H1 (cell line): ENCODE measurements at regions not wholly inside any gene's neighbourhood (a gene's known extent, or its start where the extent isn't known, plus 50 kb on each side); places are given as distances from the start of the nearest gene placed in this dataset.

Experiments
- CTCF ChIA-PET: fragments of 300-600 bp; sonication (Branson Sonifier 250); formaldehyde crosslinking; loops from one replicate; lab custom pipeline; 2021; ENCODE audit not compliant: partially characterized antibody; lab: Charles Lee
- POLR2A ChIA-PET: fragments of 300-600 bp; sonication (Branson Sonifier 250); formaldehyde crosslinking; loops from one replicate; lab custom pipeline; 2021; ENCODE audit warnings: inconsistent platforms; ENCODE audit not compliant: partially characterized antibody; lab: Charles Lee
- DNase-seq, 2 experiments: peaks; one replicate each; pipeline versions ENCODE4 v3.0.0 to v3.0.0-alpha.2; 2010 to 2022; ENCODE audit warnings: low spot score in 2 of 2, low read depth in 1 of 2, mixed read lengths in 1 of 2
- FAIRE-seq: peaks from 2 replicates; lab custom pipeline; 2011; peaks lifted over from hg19 to GRCh38; lab: Jason Lieb, UNC
- H2AFZ ChIP-seq: 2 replicates; pipeline ENCODE4 v1.8.1; 2012; ENCODE audit warnings: low read length, inconsistent platforms
- H2AK5ac ChIP-seq: 2 replicates; pipeline ENCODE4 v1.6.1; 2013; ENCODE audit warnings: low read depth, low read length
- H2BK120ac ChIP-seq: replicated peaks from 2 replicates; pipeline ENCODE3; 2013; ENCODE audit warnings: low read depth, low read length, inconsistent platforms
- H2BK12ac ChIP-seq: 2 replicates; pipeline ENCODE4 v1.6.1; 2013; ENCODE audit warnings: low read depth, low read length
- H2BK15ac ChIP-seq: 2 replicates; pipeline ENCODE4 v1.6.1; 2013; ENCODE audit warnings: low read length
- H2BK20ac ChIP-seq: 2 replicates; pipeline ENCODE4 v1.6.1; 2013; ENCODE audit warnings: low read length
- H2BK5ac ChIP-seq: 2 replicates; pipeline ENCODE4 v1.6.1; 2013; ENCODE audit warnings: low read depth, low read length
- H3K14ac ChIP-seq: 2 replicates; pipeline ENCODE4 v1.6.1; 2013; ENCODE audit warnings: inconsistent platforms; ENCODE audit not compliant: insufficient read length
- H3K18ac ChIP-seq: 2 replicates; pipeline ENCODE4 v1.6.1; 2013; ENCODE audit warnings: low read length; ENCODE audit errors: extremely low read depth
- H3K23ac ChIP-seq: 2 replicates; pipeline ENCODE4 v1.6.1; 2013; ENCODE audit warnings: inconsistent platforms; ENCODE audit not compliant: insufficient read length
- H3K23me2 ChIP-seq: 2 replicates; pipeline ENCODE4 v1.6.1; 2013; ENCODE audit warnings: low read depth, low read length
- H3K27ac ChIP-seq: 2 replicates; pipeline ENCODE4 v1.6.1; 2011; ENCODE audit warnings: low read depth, low read length, inconsistent platforms
- H3K27me3 ChIP-seq, 4 experiments: replicated peaks in 1 of 4; 1 replicate in 1 of 4; 2 replicates in 3 of 4; pipeline versions ENCODE4 v1.6.1 to v1.8.1; 2011 to 2013; ENCODE audit warnings: low read length in 3 of 4, mild to moderate bottlenecking in 3 of 4, inconsistent platforms in 2 of 4, mixed read lengths in 2 of 4, moderate library complexity in 1 of 4; ENCODE audit not compliant: control insufficient read depth in 3 of 4, insufficient read depth in 3 of 4; ENCODE audit errors: extremely low read depth in 1 of 4
- H3K36me3 ChIP-seq, 4 experiments: 2 replicates each; pipeline versions ENCODE4 v1.6.1 to v1.8.1; 2011 to 2013; ENCODE audit warnings: mild to moderate bottlenecking in 4 of 4, low read length in 3 of 4, moderate library complexity in 2 of 4, control low read depth in 1 of 4, inconsistent platforms in 1 of 4; ENCODE audit not compliant: insufficient read depth in 4 of 4, control insufficient read depth in 2 of 4
- H3K4ac ChIP-seq: replicated peaks from 2 replicates; pipeline ENCODE3; 2013; ENCODE audit warnings: low read length, low read depth, mixed read lengths, inconsistent platforms; ENCODE audit not compliant: insufficient read length
- H3K4me1 ChIP-seq, 4 experiments: replicated peaks in 1 of 4; 1 replicate in 1 of 4; 2 replicates in 3 of 4; pipeline versions ENCODE4 v1.6.1 to v1.8.1; 2011 to 2013; ENCODE audit warnings: low read length in 3 of 4, inconsistent platforms in 2 of 4, mixed read lengths in 1 of 4; ENCODE audit not compliant: insufficient read depth in 4 of 4, control insufficient read depth in 3 of 4
- H3K4me2 ChIP-seq, 2 experiments: 2 replicates each; pipeline versions ENCODE4 v1.6.1 to v1.8.1; 2011 to 2013; ENCODE audit warnings: low read depth in 2 of 2, low read length in 2 of 2, control low read depth in 1 of 2, inconsistent platforms in 1 of 2, mild to moderate bottlenecking in 1 of 2; ENCODE audit not compliant: insufficient read depth in 1 of 2
- H3K4me3 ChIP-seq, 4 experiments: fragments of 200-600, 300-600 bp in 1 of 4; sonication (generic), shearing (Covaris generic), sonication (Bioruptor Twin) in 1 of 4; 2 replicates each; pipeline versions ENCODE4 v1.5.1 to v1.8.1; 2011 to 2016; ENCODE audit warnings: low read length in 4 of 4, low read depth in 3 of 4, control low read depth in 2 of 4, inconsistent platforms in 2 of 4, mild to moderate bottlenecking in 2 of 4, mixed read lengths in 1 of 4, moderate library complexity in 1 of 4; ENCODE audit not compliant: insufficient read depth in 2 of 4; ENCODE audit errors: extremely low read depth in 1 of 4
- H3K56ac ChIP-seq: replicated peaks from 2 replicates; pipeline ENCODE3; 2013; ENCODE audit warnings: low read depth, mild to moderate bottlenecking, mixed read lengths, low read length, inconsistent platforms; ENCODE audit not compliant: insufficient read length
- H3K79me1 ChIP-seq: 2 replicates; pipeline ENCODE4 v1.6.1; 2013; ENCODE audit warnings: low read depth, low read length, control low read depth
- H3K79me2 ChIP-seq, 2 experiments: 2 replicates each; pipeline versions ENCODE4 v1.6.1 to v1.8.1; 2012 to 2013; ENCODE audit warnings: low read length in 2 of 2, mild to moderate bottlenecking in 2 of 2, inconsistent platforms in 1 of 2; ENCODE audit not compliant: insufficient read depth in 2 of 2, control insufficient read depth in 1 of 2
- H3K9ac ChIP-seq, 4 experiments: replicated peaks in 1 of 4; 1 replicate in 1 of 4; 2 replicates in 3 of 4; pipeline versions ENCODE4 v1.6.1 to v1.8.1; 2011 to 2013; ENCODE audit warnings: low read depth in 3 of 4, low read length in 3 of 4, control low read depth in 2 of 4, mild to moderate bottlenecking in 2 of 4, moderate library complexity in 2 of 4, inconsistent platforms in 1 of 4; ENCODE audit errors: extremely low read depth in 1 of 4
- H3K9me3 ChIP-seq, 2 experiments: 2 replicates each; pipeline versions ENCODE4 v1.6.1 to v1.8.1; 2012 to 2013; ENCODE audit warnings: mild to moderate bottlenecking in 2 of 2, moderate library complexity in 2 of 2, control low read depth in 1 of 2, inconsistent platforms in 1 of 2, low read depth in 1 of 2, low read length in 1 of 2, mixed read lengths in 1 of 2; ENCODE audit not compliant: insufficient read depth in 2 of 2
- H4K20me1 ChIP-seq, 2 experiments: replicated peaks in 1 of 2; 2 replicates each; pipeline versions ENCODE3 to v1.8.1; 2011 to 2013; ENCODE audit warnings: inconsistent platforms in 2 of 2, low read length in 2 of 2, mild to moderate bottlenecking in 1 of 2; ENCODE audit not compliant: insufficient read depth in 2 of 2, control insufficient read depth in 1 of 2
- H4K5ac ChIP-seq: 2 replicates; pipeline ENCODE4 v1.6.1; 2013; ENCODE audit warnings: low read length, low read depth, mixed read lengths, inconsistent platforms; ENCODE audit not compliant: insufficient read length
- H4K8ac ChIP-seq: 2 replicates; pipeline ENCODE4 v1.8.0; 2013; ENCODE audit warnings: mild to moderate bottlenecking, moderate library complexity, low read length, inconsistent platforms; ENCODE audit not compliant: insufficient read depth; ENCODE audit errors: extremely low read depth
- H4K91ac ChIP-seq: replicated peaks from 2 replicates; pipeline ENCODE3; 2013; ENCODE audit warnings: low read length, mixed read lengths, inconsistent platforms; ENCODE audit not compliant: insufficient read length
- BACH1 ChIP-seq: IDR thresholded peaks from 2 replicates; pipeline ENCODE4 v1.6.1; 2012; ENCODE audit warnings: low read length, improper control_type of control experiment
- CHD1 ChIP-seq: IDR thresholded peaks from 2 replicates; pipeline ENCODE4 v1.6.1; 2012; ENCODE audit warnings: low read depth, low read length, improper control_type of control experiment
- CTCF ChIP-seq, 3 experiments: IDR thresholded peaks; 1 replicate in 2 of 3; 2 replicates in 1 of 3; pipeline versions ENCODE4 v1.5.1 to v1.6.1; 2011; ENCODE audit warnings: low read length in 3 of 3, mild to moderate bottlenecking in 3 of 3, inconsistent platforms in 2 of 3, low read depth in 1 of 3, moderate library complexity in 1 of 3; ENCODE audit not compliant: insufficient read depth in 1 of 3; ENCODE audit errors: control extremely low read depth in 1 of 3
- GABPA ChIP-seq: IDR thresholded peaks from 2 replicates; pipeline ENCODE4 v1.6.1; 2011; ENCODE audit warnings: mild to moderate bottlenecking, low read length, moderate library complexity, borderline replicate concordance; ENCODE audit not compliant: insufficient read depth
- GTF2F1 ChIP-seq: IDR thresholded peaks from 2 replicates; pipeline ENCODE4 v1.6.1; 2012; ENCODE audit warnings: low read depth, low read length, improper control_type of control experiment, borderline replicate concordance
- JUN ChIP-seq: IDR thresholded peaks from 2 replicates; pipeline ENCODE4 v1.6.1; 2011; ENCODE audit warnings: low read depth, mild to moderate bottlenecking, improper control_type of control experiment, low read length
- JUND ChIP-seq: IDR thresholded peaks from 2 replicates; pipeline ENCODE4 v1.6.1; 2011; ENCODE audit warnings: mild to moderate bottlenecking, improper control_type of control experiment, low read length
- MAX ChIP-seq: IDR thresholded peaks from 2 replicates; pipeline ENCODE4 v1.6.1; 2012; ENCODE audit warnings: inconsistent platforms
- RAD21 ChIP-seq, 2 experiments: IDR thresholded peaks in 1 of 2; conservative IDR thresholded peaks in 1 of 2; 2 replicates each; pipeline ENCODE4 v1.6.1; 2011; ENCODE audit warnings: low read depth in 2 of 2, low read length in 2 of 2, improper control_type of control experiment in 1 of 2, inconsistent platforms in 1 of 2, mild to moderate bottlenecking in 1 of 2, moderate library complexity in 1 of 2
- RFX5 ChIP-seq: IDR thresholded peaks from 2 replicates; pipeline ENCODE4 v1.6.1; 2011; ENCODE audit warnings: low read depth, low read length, improper control_type of control experiment, borderline replicate concordance
- SP2 ChIP-seq: IDR thresholded peaks from 2 replicates; pipeline ENCODE4 v1.6.1; 2012; ENCODE audit warnings: mild to moderate bottlenecking, low read length, inconsistent platforms
- WGBS, 2 experiments: shearing (Covaris generic) in 1 of 2; methylation state at CpG; one replicate each; pipeline versions ENCODE4 v1.1.6 to v1.1.7; 2013 to 2015; ENCODE audit warnings: low lambda C conversion rate in 2 of 2, mixed read lengths in 2 of 2, inconsistent platforms in 1 of 2, low coverage in 1 of 2, missing lambda C conversion rate in 1 of 2; ENCODE audit not compliant: insufficient replicate concordance in 2 of 2, insufficient coverage in 1 of 2, insufficient read length in 1 of 2; ENCODE audit errors: extremely low coverage in 1 of 2, missing lambda C conversion rate in 1 of 2; 5-methylcytosine and 5-hydroxymethylcytosine counted together

DNA sequence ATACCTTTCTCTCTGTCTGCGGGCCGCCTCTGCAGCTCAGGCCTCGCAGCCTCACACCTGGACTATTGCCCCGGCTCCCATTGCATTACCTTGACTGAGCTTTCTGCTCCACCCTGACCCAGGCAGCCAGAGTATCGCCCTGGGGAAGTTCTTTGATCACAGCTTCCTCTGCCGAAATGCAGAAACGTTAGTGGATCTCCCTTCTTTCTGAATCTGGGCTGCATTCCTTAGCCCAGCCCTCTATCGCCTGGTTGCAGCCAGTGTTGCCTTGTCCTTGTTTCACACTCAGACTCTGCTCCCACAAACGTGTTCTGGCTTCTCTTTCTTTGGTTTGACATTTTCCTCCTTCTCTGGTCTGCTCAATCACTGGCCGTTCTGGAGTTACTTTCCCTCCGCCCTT is 195.7 kb downstream of the ADAMTS15 start:
- TF ChIP-seq JUN (no peak), GABPA (no peak), BACH1 (0 out of 2 replicates have a peak, but pooled peaks have one; percentile 17), RFX5 (no peak), MAX (no peak), RAD21 (IDR thresholded peaks at IDR 0.05 in 1 of 2, conservative IDR thresholded peaks at IDR 0.05 in 1 of 2; ENCODE audit: low read depth in 2 of 2, low read length in 2 of 2) (peak in 1 of 2 experiments; percentile 9; a peak in 1 of 4 replicates), GTF2F1 (no peak), CTCF (IDR thresholded peaks at IDR 0.05; ENCODE audit: control extremely low read depth in 1 of 3, insufficient read depth in 1 of 3, low read depth in 1 of 3, low read length in 3 of 3) (peak in 1 of 3 experiments; percentile 8; a peak in 1 of 4 replicates), SP2 (no peak), CHD1 (no peak), JUND (no peak)
- no peaks in the 10 kb centered on the region for H3K79me1 ChIP-seq
- H4K91ac ChIP-seq: no peak overlapping the region
- POLR2A ChIA-PET: interaction anchor here (1.9 kb wide), 1 partner anchor 9 kb away, joined by 5 read pairs; no protein-coding TSS in a partner anchor
- H3K4ac ChIP-seq: no peak overlapping the region
- H3K18ac ChIP-seq: peak overlapping the region; percentile 34; the same call in 1 of the 2 replicates
- no peaks in the 10 kb centered on the region for H3K23me2 ChIP-seq
- H2AFZ ChIP-seq: peak overlapping the region; percentile 65; the same call in 1 of the 2 replicates
- no peak overlapping the region for H2BK20ac ChIP-seq
- no peaks in the 10 kb centered on the region for H3K27me3 ChIP-seq
- H3K36me3 ChIP-seq: no peaks in the 10 kb centered on the region
- no peak overlapping the region for H3K23ac ChIP-seq
- CTCF ChIA-PET: interaction anchor here (0.9 to 1.4 kb wide), 2 partner anchors 196 to 207 kb away, joined by 3 read pairs; partner anchors contain the start of gene ADAMTS15
- peak in 1 of 2 experiments; percentile 29 for DNase-seq
- no peak overlapping the region for H3K4me3 ChIP-seq
- no peak overlapping the region for H4K5ac ChIP-seq
- H3K4me2 ChIP-seq: peak overlapping the region; percentile 29 to 35; a peak in 2 of 4 replicates
- H3K27ac ChIP-seq: no peak overlapping the region
- H2BK5ac ChIP-seq: no peak overlapping the region
- H3K4me1 ChIP-seq: peaks cover 0 to 6% (median 3%) of the 10 kb centered on the region in 4 experiments; a peak in 3 of 7 replicates
- peak overlapping the region; percentile 73; the same call in 1 of the 2 replicates for H2BK15ac ChIP-seq
- no peak overlapping the region for H3K9ac ChIP-seq
- H3K14ac ChIP-seq: no peak overlapping the region
- H3K56ac ChIP-seq: no peak overlapping the region
- H3K9me3 ChIP-seq: no peaks in the 10 kb centered on the region
- no peak overlapping the region for H4K8ac ChIP-seq
- WGBS, 2 experiments: 47% methylated on average over 11 of the region's 11 CpGs; no CpG with 5 or more reads in 1 of the 2 experiments
- H2BK120ac ChIP-seq: no peak overlapping the region
- no peaks in the 10 kb centered on the region for H4K20me1 ChIP-seq
- no peaks in the 10 kb centered on the region for H3K79me2 ChIP-seq
- H2BK12ac ChIP-seq: no peak overlapping the region; the same call in 1 of the 2 replicates
- H2AK5ac ChIP-seq: no peak overlapping the region
- peak; percentile 57 for FAIRE-seq
